Fibroblast of the aortic adventitia (primary cell): ENCODE measurements at regions not wholly inside any gene's neighbourhood (a gene's known extent, or its start where the extent isn't known, plus 50 kb on each side); places are given as distances from the start of the nearest gene placed in this dataset.

Experiments used
- DNase-seq: peaks from one replicate; pipeline ENCODE4 v3.0.0-alpha.2; 2010; ENCODE audit warnings: low read depth
- H3K4me3 ChIP-seq: 2 replicates; pipeline ENCODE4 v1.5.1; 2011; ENCODE audit warnings: low read depth, mild to moderate bottlenecking, control low read depth, low read length, moderate library complexity
- TF ChIP-seq, protein P1 (sequence below): IDR thresholded peaks from 2 replicates; pipeline ENCODE4 v1.5.1; 2011; ENCODE audit warnings: mild to moderate bottlenecking, low read length, control low read depth, inconsistent platforms; ENCODE audit not compliant: insufficient read depth

GRCh38 chr14:84581041-84581440 lies 948.9 kb upstream of the FLRT2 start:
- DNase-seq: no peak
- TF ChIP-seq, protein P1, sequence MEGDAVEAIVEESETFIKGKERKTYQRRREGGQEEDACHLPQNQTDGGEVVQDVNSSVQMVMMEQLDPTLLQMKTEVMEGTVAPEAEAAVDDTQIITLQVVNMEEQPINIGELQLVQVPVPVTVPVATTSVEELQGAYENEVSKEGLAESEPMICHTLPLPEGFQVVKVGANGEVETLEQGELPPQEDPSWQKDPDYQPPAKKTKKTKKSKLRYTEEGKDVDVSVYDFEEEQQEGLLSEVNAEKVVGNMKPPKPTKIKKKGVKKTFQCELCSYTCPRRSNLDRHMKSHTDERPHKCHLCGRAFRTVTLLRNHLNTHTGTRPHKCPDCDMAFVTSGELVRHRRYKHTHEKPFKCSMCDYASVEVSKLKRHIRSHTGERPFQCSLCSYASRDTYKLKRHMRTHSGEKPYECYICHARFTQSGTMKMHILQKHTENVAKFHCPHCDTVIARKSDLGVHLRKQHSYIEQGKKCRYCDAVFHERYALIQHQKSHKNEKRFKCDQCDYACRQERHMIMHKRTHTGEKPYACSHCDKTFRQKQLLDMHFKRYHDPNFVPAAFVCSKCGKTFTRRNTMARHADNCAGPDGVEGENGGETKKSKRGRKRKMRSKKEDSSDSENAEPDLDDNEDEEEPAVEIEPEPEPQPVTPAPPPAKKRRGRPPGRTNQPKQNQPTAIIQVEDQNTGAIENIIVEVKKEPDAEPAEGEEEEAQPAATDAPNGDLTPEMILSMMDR: no peak
- no peak overlapping the region for H3K4me3 ChIP-seq

DNA sequence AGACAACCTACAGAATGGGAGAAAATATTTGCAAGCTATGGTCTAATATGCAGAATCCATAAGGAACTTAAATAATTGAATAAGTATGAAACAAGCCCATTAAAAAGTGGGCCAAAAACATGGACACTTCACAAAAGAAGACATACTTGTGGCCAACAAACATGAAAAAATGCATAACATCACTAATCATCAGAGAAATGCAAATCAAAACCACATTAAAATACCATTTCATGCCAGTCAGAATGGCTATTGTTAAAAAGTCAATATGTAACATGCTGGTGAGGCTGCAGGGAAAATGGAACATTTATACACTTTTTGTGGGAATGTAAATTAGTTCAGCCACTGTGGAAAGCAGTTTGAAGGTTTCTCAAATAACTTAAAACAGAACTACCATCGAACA lies 945.4 kb upstream of the FLRT2 start:
- H3K4me3 ChIP-seq: no peak overlapping the region
- TF ChIP-seq, protein P1: no peak
- no peak for DNase-seq

DNA sequence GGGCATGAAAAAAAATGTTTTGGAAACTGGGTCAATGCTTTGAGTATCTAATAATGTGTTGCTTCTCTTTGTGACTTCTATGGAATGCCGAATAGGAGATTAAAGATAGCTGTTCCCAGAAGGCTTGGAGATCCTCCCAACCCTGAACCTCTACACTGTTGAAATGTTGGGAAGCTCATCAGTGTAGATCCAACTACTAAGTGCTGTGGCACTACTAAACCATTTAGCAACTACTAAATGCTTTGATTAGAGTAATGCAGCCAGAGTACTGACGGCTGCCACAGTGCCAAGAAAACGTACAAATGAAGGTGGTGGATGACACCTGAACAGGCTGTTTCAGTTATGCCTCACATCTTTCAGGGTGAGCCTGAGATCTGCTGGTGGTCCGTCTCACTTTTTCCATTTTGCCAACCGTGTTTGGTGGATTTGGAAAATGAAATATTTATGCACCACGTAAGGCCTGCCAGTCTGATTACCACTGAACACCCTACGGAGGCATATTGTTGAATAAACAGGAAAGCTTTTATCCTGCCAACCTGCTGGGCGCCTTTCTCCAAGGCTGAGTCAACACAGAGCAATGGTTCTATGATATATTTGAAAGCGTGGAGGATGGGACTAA lies 938.0 kb upstream of the FLRT2 start:
- no peak overlapping the region for H3K4me3 ChIP-seq
- TF ChIP-seq, protein P1: no peak
- DNase-seq: no peak

GRCh38 chr14:84592770-84593169 lies 937.2 kb upstream of the FLRT2 start:
- DNase-seq: no peak
- TF ChIP-seq, protein P1: no peak
- H3K4me3 ChIP-seq: no peak overlapping the region

DNA sequence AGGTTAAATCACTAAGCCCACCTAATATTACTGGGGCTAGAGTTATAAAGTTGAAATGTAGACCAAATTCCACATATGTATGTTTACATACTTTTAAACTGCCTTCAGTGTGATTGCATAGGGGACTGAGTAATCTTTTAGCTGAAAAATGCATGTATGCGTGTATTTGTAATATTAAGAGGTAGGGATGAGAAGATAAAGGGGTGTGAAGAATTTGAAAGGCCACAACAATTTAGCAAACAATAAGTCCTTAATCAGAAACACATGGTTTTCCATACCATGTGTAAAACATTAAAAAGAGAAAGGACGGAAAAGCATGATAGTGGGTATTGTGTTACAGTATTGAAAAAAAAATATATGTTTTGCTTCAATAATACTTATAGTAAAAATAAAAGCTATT lies 919.9 kb upstream of the FLRT2 start:
- no peak overlapping the region for H3K4me3 ChIP-seq
- no peak for DNase-seq
- TF ChIP-seq, protein P1: no peak

DNA sequence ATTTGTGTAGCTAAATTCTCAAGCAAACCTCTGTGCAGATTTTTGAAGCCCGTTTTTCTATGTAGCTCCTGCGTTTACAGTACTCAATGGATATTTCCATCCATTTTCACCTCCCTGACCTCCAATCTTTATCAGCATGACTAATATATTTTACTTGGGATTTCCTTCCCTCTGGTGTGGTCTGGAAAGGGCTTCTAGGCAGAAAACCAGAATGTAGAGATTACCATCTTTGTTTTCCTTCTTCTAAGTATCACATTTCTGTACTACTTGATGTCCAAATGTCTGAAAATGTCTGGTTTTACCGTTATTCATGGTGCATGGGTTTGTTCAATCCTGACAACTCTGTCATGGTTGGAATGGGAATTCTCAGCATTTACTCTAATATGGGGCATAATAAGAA lies 907.6 kb upstream of the FLRT2 start:
- DNase-seq: no peak
- TF ChIP-seq, protein P1: no peak
- no peak overlapping the region for H3K4me3 ChIP-seq

DNA sequence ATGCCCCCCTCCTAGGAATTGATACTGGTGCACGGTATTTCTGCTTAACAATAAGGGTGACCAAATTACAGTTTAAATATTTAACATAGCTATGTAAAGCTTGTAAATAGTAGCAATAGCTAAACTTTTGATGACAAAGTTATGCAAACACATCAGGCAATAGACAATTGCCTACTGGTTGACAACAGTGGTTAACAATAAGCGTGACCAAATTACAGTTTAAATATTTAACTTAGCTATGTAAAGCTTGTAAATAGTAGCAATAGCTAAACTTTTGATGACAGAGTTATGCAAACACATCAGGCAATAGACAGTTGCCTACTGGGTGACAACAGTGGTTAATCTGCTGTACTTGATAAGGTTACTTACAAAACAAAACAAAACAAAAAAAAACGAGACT lies 886.5 kb upstream of the FLRT2 start:
- H3K4me3 ChIP-seq: no peak overlapping the region
- TF ChIP-seq, protein P1: no peak
- DNase-seq: no peak
